H1 (cell line): ENCODE measurements at regions not wholly inside any gene's neighbourhood (a gene's known extent, or its start where the extent isn't known, plus 50 kb on each side); places are given as distances from the start of the nearest gene placed in this dataset.

Source experiments
- CTCF ChIA-PET: fragments of 300-600 bp; sonication (Branson Sonifier 250); formaldehyde crosslinking; loops from one replicate; lab custom pipeline; 2021; ENCODE audit not compliant: partially characterized antibody; lab: Charles Lee
- POLR2A ChIA-PET: fragments of 300-600 bp; sonication (Branson Sonifier 250); formaldehyde crosslinking; loops from one replicate; lab custom pipeline; 2021; ENCODE audit warnings: inconsistent platforms; ENCODE audit not compliant: partially characterized antibody; lab: Charles Lee
- DNase-seq, 2 experiments: peaks; one replicate each; pipeline versions ENCODE4 v3.0.0 to v3.0.0-alpha.2; 2010 to 2022; ENCODE audit warnings: low spot score in 2 of 2, low read depth in 1 of 2, mixed read lengths in 1 of 2
- FAIRE-seq: peaks from 2 replicates; lab custom pipeline; 2011; peaks lifted over from hg19 to GRCh38; lab: Jason Lieb, UNC
- H2AFZ ChIP-seq: 2 replicates; pipeline ENCODE4 v1.8.1; 2012; ENCODE audit warnings: low read length, inconsistent platforms
- H2AK5ac ChIP-seq: 2 replicates; pipeline ENCODE4 v1.6.1; 2013; ENCODE audit warnings: low read depth, low read length
- H2BK120ac ChIP-seq: replicated peaks from 2 replicates; pipeline ENCODE3; 2013; ENCODE audit warnings: low read depth, low read length, inconsistent platforms
- H2BK12ac ChIP-seq: 2 replicates; pipeline ENCODE4 v1.6.1; 2013; ENCODE audit warnings: low read depth, low read length
- H2BK15ac ChIP-seq: 2 replicates; pipeline ENCODE4 v1.6.1; 2013; ENCODE audit warnings: low read length
- H2BK20ac ChIP-seq: 2 replicates; pipeline ENCODE4 v1.6.1; 2013; ENCODE audit warnings: low read length
- H2BK5ac ChIP-seq: 2 replicates; pipeline ENCODE4 v1.6.1; 2013; ENCODE audit warnings: low read depth, low read length
- H3K14ac ChIP-seq: 2 replicates; pipeline ENCODE4 v1.6.1; 2013; ENCODE audit warnings: inconsistent platforms; ENCODE audit not compliant: insufficient read length
- H3K18ac ChIP-seq: 2 replicates; pipeline ENCODE4 v1.6.1; 2013; ENCODE audit warnings: low read length; ENCODE audit errors: extremely low read depth
- H3K23ac ChIP-seq: 2 replicates; pipeline ENCODE4 v1.6.1; 2013; ENCODE audit warnings: inconsistent platforms; ENCODE audit not compliant: insufficient read length
- H3K23me2 ChIP-seq: 2 replicates; pipeline ENCODE4 v1.6.1; 2013; ENCODE audit warnings: low read depth, low read length
- H3K27ac ChIP-seq: 2 replicates; pipeline ENCODE4 v1.6.1; 2011; ENCODE audit warnings: low read depth, low read length, inconsistent platforms
- H3K27me3 ChIP-seq, 4 experiments: replicated peaks in 1 of 4; 1 replicate in 1 of 4; 2 replicates in 3 of 4; pipeline versions ENCODE4 v1.6.1 to v1.8.1; 2011 to 2013; ENCODE audit warnings: low read length in 3 of 4, mild to moderate bottlenecking in 3 of 4, inconsistent platforms in 2 of 4, mixed read lengths in 2 of 4, moderate library complexity in 1 of 4; ENCODE audit not compliant: control insufficient read depth in 3 of 4, insufficient read depth in 3 of 4; ENCODE audit errors: extremely low read depth in 1 of 4
- H3K36me3 ChIP-seq, 4 experiments: 2 replicates each; pipeline versions ENCODE4 v1.6.1 to v1.8.1; 2011 to 2013; ENCODE audit warnings: mild to moderate bottlenecking in 4 of 4, low read length in 3 of 4, moderate library complexity in 2 of 4, control low read depth in 1 of 4, inconsistent platforms in 1 of 4; ENCODE audit not compliant: insufficient read depth in 4 of 4, control insufficient read depth in 2 of 4
- H3K4ac ChIP-seq: replicated peaks from 2 replicates; pipeline ENCODE3; 2013; ENCODE audit warnings: low read length, low read depth, mixed read lengths, inconsistent platforms; ENCODE audit not compliant: insufficient read length
- H3K4me1 ChIP-seq, 4 experiments: replicated peaks in 1 of 4; 1 replicate in 1 of 4; 2 replicates in 3 of 4; pipeline versions ENCODE4 v1.6.1 to v1.8.1; 2011 to 2013; ENCODE audit warnings: low read length in 3 of 4, inconsistent platforms in 2 of 4, mixed read lengths in 1 of 4; ENCODE audit not compliant: insufficient read depth in 4 of 4, control insufficient read depth in 3 of 4
- H3K4me2 ChIP-seq, 2 experiments: 2 replicates each; pipeline versions ENCODE4 v1.6.1 to v1.8.1; 2011 to 2013; ENCODE audit warnings: low read depth in 2 of 2, low read length in 2 of 2, control low read depth in 1 of 2, inconsistent platforms in 1 of 2, mild to moderate bottlenecking in 1 of 2; ENCODE audit not compliant: insufficient read depth in 1 of 2
- H3K4me3 ChIP-seq, 4 experiments: fragments of 200-600, 300-600 bp in 1 of 4; sonication (generic), shearing (Covaris generic), sonication (Bioruptor Twin) in 1 of 4; 2 replicates each; pipeline versions ENCODE4 v1.5.1 to v1.8.1; 2011 to 2016; ENCODE audit warnings: low read length in 4 of 4, low read depth in 3 of 4, control low read depth in 2 of 4, inconsistent platforms in 2 of 4, mild to moderate bottlenecking in 2 of 4, mixed read lengths in 1 of 4, moderate library complexity in 1 of 4; ENCODE audit not compliant: insufficient read depth in 2 of 4; ENCODE audit errors: extremely low read depth in 1 of 4
- H3K56ac ChIP-seq: replicated peaks from 2 replicates; pipeline ENCODE3; 2013; ENCODE audit warnings: low read depth, mild to moderate bottlenecking, mixed read lengths, low read length, inconsistent platforms; ENCODE audit not compliant: insufficient read length
- H3K79me1 ChIP-seq: 2 replicates; pipeline ENCODE4 v1.6.1; 2013; ENCODE audit warnings: low read depth, low read length, control low read depth
- H3K79me2 ChIP-seq, 2 experiments: 2 replicates each; pipeline versions ENCODE4 v1.6.1 to v1.8.1; 2012 to 2013; ENCODE audit warnings: low read length in 2 of 2, mild to moderate bottlenecking in 2 of 2, inconsistent platforms in 1 of 2; ENCODE audit not compliant: insufficient read depth in 2 of 2, control insufficient read depth in 1 of 2
- H3K9ac ChIP-seq, 4 experiments: replicated peaks in 1 of 4; 1 replicate in 1 of 4; 2 replicates in 3 of 4; pipeline versions ENCODE4 v1.6.1 to v1.8.1; 2011 to 2013; ENCODE audit warnings: low read depth in 3 of 4, low read length in 3 of 4, control low read depth in 2 of 4, mild to moderate bottlenecking in 2 of 4, moderate library complexity in 2 of 4, inconsistent platforms in 1 of 4; ENCODE audit errors: extremely low read depth in 1 of 4
- H3K9me3 ChIP-seq, 2 experiments: 2 replicates each; pipeline versions ENCODE4 v1.6.1 to v1.8.1; 2012 to 2013; ENCODE audit warnings: mild to moderate bottlenecking in 2 of 2, moderate library complexity in 2 of 2, control low read depth in 1 of 2, inconsistent platforms in 1 of 2, low read depth in 1 of 2, low read length in 1 of 2, mixed read lengths in 1 of 2; ENCODE audit not compliant: insufficient read depth in 2 of 2
- H4K20me1 ChIP-seq, 2 experiments: replicated peaks in 1 of 2; 2 replicates each; pipeline versions ENCODE3 to v1.8.1; 2011 to 2013; ENCODE audit warnings: inconsistent platforms in 2 of 2, low read length in 2 of 2, mild to moderate bottlenecking in 1 of 2; ENCODE audit not compliant: insufficient read depth in 2 of 2, control insufficient read depth in 1 of 2
- H4K5ac ChIP-seq: 2 replicates; pipeline ENCODE4 v1.6.1; 2013; ENCODE audit warnings: low read length, low read depth, mixed read lengths, inconsistent platforms; ENCODE audit not compliant: insufficient read length
- H4K8ac ChIP-seq: 2 replicates; pipeline ENCODE4 v1.8.0; 2013; ENCODE audit warnings: mild to moderate bottlenecking, moderate library complexity, low read length, inconsistent platforms; ENCODE audit not compliant: insufficient read depth; ENCODE audit errors: extremely low read depth
- H4K91ac ChIP-seq: replicated peaks from 2 replicates; pipeline ENCODE3; 2013; ENCODE audit warnings: low read length, mixed read lengths, inconsistent platforms; ENCODE audit not compliant: insufficient read length
- CREB1 ChIP-seq: IDR thresholded peaks from 2 replicates; pipeline ENCODE4 v1.6.1; 2012; ENCODE audit warnings: inconsistent platforms
- FOSL1 ChIP-seq: IDR thresholded peaks from 2 replicates; pipeline ENCODE4 v1.6.1; 2011; ENCODE audit warnings: mild to moderate bottlenecking, low read depth, low read length, moderate library complexity; ENCODE audit not compliant: insufficient read depth
- GTF2F1 ChIP-seq: IDR thresholded peaks from 2 replicates; pipeline ENCODE4 v1.6.1; 2012; ENCODE audit warnings: low read depth, low read length, improper control_type of control experiment, borderline replicate concordance
- KDM1A ChIP-seq: fragments of 200-600, 300-600 bp; sonication (generic); IDR thresholded peaks from 2 replicates; pipeline ENCODE4 v1.7.1; 2016; ENCODE audit warnings: mild to moderate bottlenecking, low read length, borderline replicate concordance
- POU5F1 ChIP-seq: IDR thresholded peaks from 2 replicates; pipeline ENCODE4 v1.6.1; 2011; ENCODE audit warnings: low read depth, mild to moderate bottlenecking, low read length, moderate library complexity
- TAF7 ChIP-seq: optimal IDR thresholded peaks from 2 replicates; pipeline ENCODE3; 2011; ENCODE audit warnings: low read depth, mild to moderate bottlenecking, inconsistent platforms, low read length, moderate library complexity, borderline replicate concordance
- TBP ChIP-seq: IDR thresholded peaks from 2 replicates; pipeline ENCODE4 v1.6.1; 2011; ENCODE audit warnings: low read depth, low read length, improper control_type of control experiment
- TCF12 ChIP-seq: IDR thresholded peaks from 2 replicates; pipeline ENCODE4 v1.6.1; 2011; ENCODE audit warnings: low read depth, mild to moderate bottlenecking, low read length
- TEAD4 ChIP-seq: IDR thresholded peaks from 2 replicates; pipeline ENCODE4 v1.6.1; 2012; ENCODE audit warnings: low read depth, low read length, inconsistent platforms, mixed read lengths
- WGBS, 2 experiments: shearing (Covaris generic) in 1 of 2; methylation state at CpG; one replicate each; pipeline versions ENCODE4 v1.1.6 to v1.1.7; 2013 to 2015; ENCODE audit warnings: low lambda C conversion rate in 2 of 2, mixed read lengths in 2 of 2, inconsistent platforms in 1 of 2, low coverage in 1 of 2, missing lambda C conversion rate in 1 of 2; ENCODE audit not compliant: insufficient replicate concordance in 2 of 2, insufficient coverage in 1 of 2, insufficient read length in 1 of 2; ENCODE audit errors: extremely low coverage in 1 of 2, missing lambda C conversion rate in 1 of 2; 5-methylcytosine and 5-hydroxymethylcytosine counted together
- TF ChIP-seq, protein P1 (sequence below): IDR thresholded peaks from 2 replicates; pipeline ENCODE4 v1.6.1; 2011; ENCODE audit warnings: low read depth, mild to moderate bottlenecking, low read length; ENCODE audit not compliant: insufficient read depth

DNA sequence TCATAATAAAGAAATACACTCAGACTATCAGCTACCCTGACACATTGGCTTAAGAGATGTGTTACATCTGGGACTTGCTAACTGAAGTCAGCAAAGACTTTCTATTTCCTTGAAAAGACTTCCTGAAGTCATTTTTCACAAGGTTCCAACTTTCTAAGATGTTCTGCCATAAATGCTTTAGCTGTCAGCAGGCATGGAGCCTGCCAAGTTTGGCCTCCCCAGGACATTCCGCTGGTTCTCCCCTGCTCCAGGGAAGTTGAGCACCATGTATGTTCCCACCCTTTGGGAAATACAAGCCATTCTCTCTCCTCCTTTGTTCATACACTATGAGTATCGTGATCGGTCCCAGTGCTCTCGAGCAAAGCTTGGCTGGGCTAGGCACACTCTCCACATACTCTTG is 202.7 kb upstream of the CCDC68 start:
- TF ChIP-seq CREB1 = no peak
- TF ChIP-seq TAF7 = no peak
- no peak for TF ChIP-seq FOSL1
- TF ChIP-seq, protein P1, sequence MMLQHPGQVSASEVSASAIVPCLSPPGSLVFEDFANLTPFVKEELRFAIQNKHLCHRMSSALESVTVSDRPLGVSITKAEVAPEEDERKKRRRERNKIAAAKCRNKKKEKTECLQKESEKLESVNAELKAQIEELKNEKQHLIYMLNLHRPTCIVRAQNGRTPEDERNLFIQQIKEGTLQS = no peak
- no peak for TF ChIP-seq KDM1A
- no peak for TF ChIP-seq POU5F1
- TF ChIP-seq GTF2F1 = no peak
- TF ChIP-seq TBP = no peak
- no peak for TF ChIP-seq TEAD4
- TF ChIP-seq TCF12 = no peak
- Histone ChIP-seq H2BK12ac (no peak overlapping the region), H3K23me2 (no peaks in the 10 kb centered on the region; the same call in 1 of the 2 replicates), H4K5ac (no peak overlapping the region), H2BK5ac (no peak overlapping the region), H3K79me1 (no peaks in the 10 kb centered on the region), H3K9ac (no peak overlapping the region), H3K36me3 (no peaks in the 10 kb centered on the region), H3K27me3 (no peaks in the 10 kb centered on the region), H3K4me2 (no peak overlapping the region), H3K4me3 (no peak overlapping the region), H4K8ac (no peak overlapping the region), H2BK15ac (no peak overlapping the region), H3K27ac (no peak overlapping the region), H2BK20ac (no peak overlapping the region), H3K79me2 (no peaks in the 10 kb centered on the region), H3K18ac (no peak overlapping the region), H3K4me1 (no peaks in the 10 kb centered on the region), H3K23ac (no peak overlapping the region), H2BK120ac (no peak overlapping the region), H2AFZ (no peak overlapping the region), H3K9me3 (no peaks in the 10 kb centered on the region), H3K4ac (no peak overlapping the region), H3K56ac (no peak overlapping the region), H2AK5ac (no peak overlapping the region), H4K20me1 (no peaks in the 10 kb centered on the region), H3K14ac (no peak overlapping the region), H4K91ac (no peak overlapping the region)
- no peak for DNase-seq
- CTCF ChIA-PET = no interaction called here
- FAIRE-seq = no peak
- POLR2A ChIA-PET = no interaction called here
- WGBS, 2 experiments = 94% methylated on average over 4 of the region's 4 CpGs; no CpG with 5 or more reads in 1 of the 2 experiments
